NCI-H2196 (cell line): ENCODE measurements at regions not wholly inside any gene's neighbourhood (a gene's known extent, or its start where the extent isn't known, plus 50 kb on each side); places are given as distances from the start of the nearest gene placed in this dataset.
"Not testable (repeated sequence)": the region's sequence is repeated elsewhere in the genome, so short reads cannot be mapped to it uniquely, and the experiment has no call there.

Source experiments
- DNase-seq: peaks from one replicate; lab custom pipeline; 2025; ENCODE audit not compliant: unreplicated experiment; lab: John Stamatoyannopoulos, UW

- no peak for DNase-seq
Observed at GRCh38 chr16:22675745-22676540, 138.0 kb upstream of the HS3ST2 start.

GRCh38 chr16:22677024-22677830 is 136.7 kb upstream of the HS3ST2 start:
- DNase-seq = no peak

GRCh38 chr16:22678311-22678710 is 135.7 kb upstream of the HS3ST2 start:
- DNase-seq = no peak

- no peak for DNase-seq
Observed at GRCh38 chr16:22681554-22682291, 132.2 kb upstream of the HS3ST2 start.

DNA sequence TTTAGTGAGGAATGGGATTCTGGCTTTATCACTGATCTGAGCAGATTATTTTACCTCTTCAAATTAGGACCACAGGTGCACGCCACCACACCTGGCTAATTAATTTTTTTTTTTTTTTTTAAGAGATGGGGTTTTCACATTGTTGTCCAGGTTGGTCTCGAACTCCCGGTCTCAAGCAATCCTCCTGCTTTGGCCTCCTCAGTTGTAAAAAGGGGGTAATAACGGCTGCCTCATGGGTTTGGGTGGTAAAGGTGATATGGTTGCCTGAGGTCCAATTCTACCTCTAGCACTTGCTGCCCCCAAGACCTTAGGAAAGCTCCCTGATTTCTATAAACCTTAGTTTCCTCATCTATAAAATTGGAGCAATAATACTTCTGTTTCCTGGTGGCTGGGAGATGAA is 130.7 kb upstream of the HS3ST2 start:
- DNase-seq = no peak

DNA sequence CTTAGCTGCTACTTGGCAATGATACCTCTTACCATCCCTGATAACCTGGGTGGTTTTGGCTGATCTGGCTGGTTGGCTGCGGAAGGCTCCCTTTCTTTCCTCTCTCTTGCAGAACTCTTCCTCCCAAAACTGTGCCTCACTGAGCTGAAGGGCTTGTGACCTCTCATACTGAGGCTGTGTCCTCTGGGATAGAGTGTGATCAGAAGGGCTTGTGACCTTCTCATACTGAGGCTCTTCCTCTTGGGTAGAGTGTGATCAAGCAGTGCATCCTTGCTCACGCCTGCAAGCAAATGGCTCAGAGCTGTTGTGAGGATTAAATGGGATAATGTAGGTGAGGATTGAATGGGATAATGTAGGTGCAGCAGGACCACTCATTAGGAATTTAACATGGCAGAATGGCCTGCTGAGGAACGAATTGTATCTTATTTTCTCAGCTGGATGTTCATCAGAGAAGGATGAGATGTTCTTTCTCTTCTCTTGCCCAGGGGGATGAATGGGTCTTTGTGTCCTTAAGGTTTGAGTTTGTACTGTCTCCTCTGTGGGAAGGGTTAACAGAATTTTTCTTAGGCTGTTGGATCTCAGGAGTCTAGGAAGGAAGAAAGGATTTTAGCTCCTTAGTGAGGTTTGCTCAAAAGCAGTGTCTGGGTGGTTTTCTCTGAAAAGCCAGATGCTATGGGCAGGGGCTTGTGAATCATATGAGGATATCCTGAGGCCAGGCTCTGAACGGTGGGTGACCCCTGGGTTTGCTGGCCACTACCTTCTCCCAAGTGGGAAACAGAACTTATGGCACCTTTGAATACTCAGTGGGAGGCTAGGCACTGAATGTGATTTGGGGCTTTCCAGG is 130.0 kb upstream of the HS3ST2 start:
- no peak for DNase-seq

DNA sequence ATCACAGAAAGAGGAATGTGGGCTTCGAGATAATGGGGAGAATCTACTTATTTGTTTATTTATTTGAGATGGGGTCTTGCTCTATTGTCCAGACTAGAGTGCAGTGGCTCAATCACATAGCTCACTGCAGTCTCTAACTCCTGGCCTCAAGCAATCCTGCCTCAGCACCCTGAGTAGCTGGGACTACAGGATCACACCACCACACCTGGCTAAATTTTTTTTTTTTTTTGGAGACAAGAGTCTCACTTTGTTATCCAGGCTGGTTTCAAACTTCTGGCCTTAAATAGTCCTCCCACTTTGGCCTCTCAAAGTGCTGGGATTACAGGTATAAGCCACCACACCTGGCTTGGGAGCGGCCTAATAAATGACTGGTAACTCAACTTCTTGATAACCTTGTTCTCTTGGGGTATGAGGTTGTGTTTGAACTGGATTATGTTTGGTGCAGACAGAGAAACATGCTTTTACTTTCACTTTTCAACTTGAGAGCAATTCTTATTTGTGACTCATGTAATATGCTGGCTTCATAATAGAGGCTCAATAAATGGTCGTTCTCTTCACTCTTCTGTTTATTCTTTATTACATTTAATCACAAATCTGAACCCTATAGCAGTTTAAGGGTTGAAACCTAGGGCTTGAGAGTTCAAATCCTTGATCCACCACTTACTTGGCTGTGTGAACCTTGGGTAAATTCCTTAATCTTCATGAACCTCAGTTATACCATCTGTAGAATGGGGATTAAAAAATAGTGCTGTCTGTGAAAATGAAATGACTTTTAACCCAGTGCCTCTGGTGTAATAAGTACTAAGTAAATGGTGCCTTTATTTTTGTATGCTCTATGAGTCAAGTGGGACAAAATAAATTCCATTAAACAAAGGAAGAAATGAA is 129.1 kb upstream of the HS3ST2 start:
- no peak for DNase-seq

DNA sequence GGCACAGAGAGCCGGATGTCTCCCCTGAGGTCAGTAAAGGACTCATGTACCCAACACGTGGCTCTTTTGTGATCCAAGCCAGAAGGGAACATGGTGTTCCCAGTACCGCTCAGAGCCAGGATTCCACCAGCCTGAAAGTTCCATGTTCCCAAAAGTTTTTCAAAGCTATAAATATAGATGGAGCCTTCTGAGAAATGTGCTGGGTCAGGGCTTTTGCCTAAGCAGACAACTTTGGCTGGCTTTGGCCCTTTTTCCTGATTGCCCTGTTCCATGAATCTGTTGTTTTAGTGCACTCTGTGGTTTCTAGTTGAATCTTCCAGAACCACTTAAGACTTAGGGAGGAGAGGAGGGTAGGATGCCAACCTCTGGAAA is 128.5 kb upstream of the HS3ST2 start:
- no peak for DNase-seq

GRCh38 chr16:22687031-22687530 is 126.9 kb upstream of the HS3ST2 start:
- DNase-seq = no peak

GRCh38 chr16:22688463-22688862 is 125.5 kb upstream of the HS3ST2 start:
- DNase-seq = no peak

DNA sequence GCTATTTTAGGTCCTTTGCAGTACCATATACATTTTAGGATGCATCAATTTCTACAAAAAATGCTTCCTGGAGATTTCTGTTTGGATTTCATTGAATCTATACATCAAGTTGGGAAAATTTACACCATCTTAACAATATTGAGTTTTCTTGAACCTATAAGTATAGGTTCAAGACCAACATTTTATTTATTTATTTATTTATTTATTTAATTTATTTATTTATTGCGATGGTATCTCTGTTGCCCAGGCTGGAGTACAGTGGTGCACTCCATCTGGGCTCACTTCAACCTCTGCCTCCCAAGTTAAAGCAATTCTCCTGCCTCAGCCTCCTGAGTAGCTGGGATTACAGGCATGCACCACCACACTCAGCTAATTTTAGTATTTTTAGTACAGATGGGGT is 125.0 kb upstream of the HS3ST2 start:
- no peak for DNase-seq

DNA sequence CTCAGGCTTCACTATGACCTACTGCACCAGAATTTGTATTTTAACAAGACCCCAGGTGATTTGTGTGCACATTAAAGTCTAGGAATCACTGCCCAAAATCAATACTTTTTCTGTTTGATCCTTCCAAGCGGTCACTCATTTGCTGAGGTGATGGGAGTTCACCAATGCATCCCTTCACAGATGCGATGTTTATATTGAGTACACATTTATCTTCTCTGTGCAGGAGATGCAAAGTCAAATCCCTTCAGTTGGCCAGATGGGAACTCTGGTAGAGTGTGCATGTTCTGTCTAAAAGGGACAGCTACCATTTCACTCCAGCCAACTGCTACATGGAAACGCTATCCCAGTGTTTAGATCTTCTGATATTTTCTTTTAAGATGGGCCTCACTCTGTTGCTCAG is 122.6 kb upstream of the HS3ST2 start:
- DNase-seq = no peak

GRCh38 chr16:22692034-22692433 is 121.9 kb upstream of the HS3ST2 start:
- DNase-seq = no peak

- DNase-seq = no peak
Observed at GRCh38 chr16:22692916-22693637, 120.9 kb upstream of the HS3ST2 start.

DNA sequence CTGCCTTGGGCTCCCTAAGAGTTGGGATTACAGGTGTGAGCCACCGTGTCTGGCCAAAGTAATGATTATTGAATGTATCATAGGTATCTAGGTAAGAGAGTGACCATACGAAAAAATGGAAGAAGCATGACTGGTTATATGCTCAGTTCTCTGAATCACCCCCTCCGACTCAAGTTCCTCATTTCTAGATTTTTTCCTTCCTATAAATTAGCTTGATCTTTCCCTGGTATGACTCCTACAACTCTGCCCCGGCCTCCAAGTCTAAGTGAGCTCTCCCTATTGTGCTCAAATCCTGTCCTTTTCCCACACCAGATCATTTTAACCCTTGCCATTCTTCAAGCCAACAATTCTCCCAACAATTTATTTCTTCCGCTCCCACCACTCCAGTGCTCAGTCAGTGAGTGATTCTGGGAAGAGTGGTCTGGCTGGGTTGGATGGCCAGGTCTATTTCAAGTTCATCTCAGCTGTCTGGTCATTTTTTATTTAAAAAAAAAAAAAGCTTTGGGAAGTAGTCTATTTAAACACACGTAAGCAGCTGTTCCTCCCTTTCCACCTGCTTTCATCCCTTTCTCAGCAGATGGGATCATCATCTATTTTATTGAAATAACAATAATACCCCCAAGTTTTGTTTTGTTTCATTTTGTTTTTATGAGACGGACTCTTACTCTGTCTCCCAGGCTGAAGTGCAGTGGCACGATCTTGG is 120.2 kb upstream of the HS3ST2 start:
- DNase-seq = no peak

- DNase-seq = no peak
Observed at GRCh38 chr16:22694887-22695382, 119.0 kb upstream of the HS3ST2 start.

- not testable (repeated sequence) for DNase-seq
Observed at GRCh38 chr16:22695773-22696172, 118.2 kb upstream of the HS3ST2 start.

DNA sequence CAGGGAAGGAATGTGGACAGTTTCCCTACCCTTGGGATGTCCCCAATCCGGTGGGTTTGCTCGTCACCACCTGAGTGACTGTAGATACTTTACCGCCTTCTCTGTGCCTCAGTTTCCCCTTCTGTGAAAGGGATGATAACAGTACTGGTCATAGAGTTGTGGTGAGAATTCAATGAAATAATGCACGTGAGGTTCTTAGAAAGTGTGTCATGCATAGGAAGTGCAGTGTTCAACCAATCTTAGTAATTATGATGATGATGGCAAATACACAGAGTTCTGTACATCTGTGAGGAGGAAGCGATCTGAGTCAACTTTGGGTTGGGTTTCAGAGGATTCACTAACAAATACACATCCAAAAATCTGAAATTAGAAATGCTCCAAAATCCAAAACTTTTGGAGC is 114.6 kb upstream of the HS3ST2 start:
- DNase-seq = no peak
